ENCODE measurements at regions not wholly inside any gene's neighbourhood (a gene's known extent, or its start where the extent isn't known, plus 50 kb on each side); places are given as distances from the start of the nearest gene placed in this dataset.

DNA sequence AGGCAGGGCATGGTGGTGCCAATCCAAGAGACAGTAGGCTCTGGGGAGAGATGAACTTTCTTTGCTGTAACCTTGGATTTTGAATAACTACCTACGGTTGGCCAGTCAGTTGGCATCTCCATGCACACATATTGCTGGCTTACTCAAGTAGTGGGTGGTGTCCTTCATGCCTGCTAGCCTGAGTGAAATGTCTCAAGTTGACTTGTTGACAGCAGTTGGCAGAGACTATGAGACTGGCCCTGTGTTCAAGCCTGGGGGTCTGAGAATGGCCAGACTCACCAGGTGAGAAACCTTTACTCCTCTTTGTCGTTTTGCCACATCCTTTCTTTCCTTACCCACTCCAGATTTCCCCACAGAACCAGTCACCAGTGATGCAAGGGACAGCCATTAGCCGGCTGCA lies 173.3 kb downstream of the MID1IP1 start:
- TF ChIP-seq, protein P1, sequence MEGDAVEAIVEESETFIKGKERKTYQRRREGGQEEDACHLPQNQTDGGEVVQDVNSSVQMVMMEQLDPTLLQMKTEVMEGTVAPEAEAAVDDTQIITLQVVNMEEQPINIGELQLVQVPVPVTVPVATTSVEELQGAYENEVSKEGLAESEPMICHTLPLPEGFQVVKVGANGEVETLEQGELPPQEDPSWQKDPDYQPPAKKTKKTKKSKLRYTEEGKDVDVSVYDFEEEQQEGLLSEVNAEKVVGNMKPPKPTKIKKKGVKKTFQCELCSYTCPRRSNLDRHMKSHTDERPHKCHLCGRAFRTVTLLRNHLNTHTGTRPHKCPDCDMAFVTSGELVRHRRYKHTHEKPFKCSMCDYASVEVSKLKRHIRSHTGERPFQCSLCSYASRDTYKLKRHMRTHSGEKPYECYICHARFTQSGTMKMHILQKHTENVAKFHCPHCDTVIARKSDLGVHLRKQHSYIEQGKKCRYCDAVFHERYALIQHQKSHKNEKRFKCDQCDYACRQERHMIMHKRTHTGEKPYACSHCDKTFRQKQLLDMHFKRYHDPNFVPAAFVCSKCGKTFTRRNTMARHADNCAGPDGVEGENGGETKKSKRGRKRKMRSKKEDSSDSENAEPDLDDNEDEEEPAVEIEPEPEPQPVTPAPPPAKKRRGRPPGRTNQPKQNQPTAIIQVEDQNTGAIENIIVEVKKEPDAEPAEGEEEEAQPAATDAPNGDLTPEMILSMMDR (IDR thresholded peaks at IDR 0.05): no peak
- TF ChIP-seq POLR2A (IDR thresholded peaks at IDR 0.05): no peak

All from uterus (tissue), 2 donors.